Panc1 (cell line): ENCODE measurements at regions not wholly inside any gene's neighbourhood (a gene's known extent, or its start where the extent isn't known, plus 50 kb on each side); places are given as distances from the start of the nearest gene placed in this dataset.

Experiments
- ATAC-seq: fragments of 200-7000 bp; cut with Tn5 transposase; 2 replicates; pipeline ENCODE4 v1.9.1; 2020; ENCODE audit warnings: mild to moderate bottlenecking, moderate library complexity
- BruUV-seq: library from RNA; stranded (reverse); fragments of 400-500 nt; replicated peaks from 2 replicates; lab custom pipeline; 2021; lab: Mats Ljungman, UMichigan
- CTCF ChIA-PET: fragments of 300-600 bp; sonication (Branson Sonifier 250); formaldehyde crosslinking; loops from one replicate; lab custom pipeline; 2022; ENCODE audit warnings: antibody characterized with exemption; lab: Charles Lee
- POLR2A ChIA-PET: fragments of 300-600 bp; sonication (Branson Sonifier 250); formaldehyde crosslinking; loops from one replicate; lab custom pipeline; 2022; ENCODE audit warnings: antibody characterized with exemption; lab: Charles Lee
- DNase-seq: peaks from one replicate; pipeline ENCODE4 v3.0.0-alpha.2; 2010; ENCODE audit warnings: low read depth, low spot score
- H3K27ac ChIP-seq: 2 replicates; pipeline ENCODE4 v1.5.1; 2011; ENCODE audit warnings: mild to moderate bottlenecking, low read length, inconsistent platforms
- H3K27me3 ChIP-seq: fragments of 200-500 bp; sonication (Bioruptor generic); 2 replicates; pipeline ENCODE4 v1.6.0; 2014; ENCODE audit warnings: low read length, inconsistent platforms; ENCODE audit not compliant: control insufficient read depth, insufficient read depth
- H3K36me3 ChIP-seq: fragments of 200-500 bp; sonication (Bioruptor generic); 2 replicates; pipeline ENCODE4 v1.5.1; 2014; ENCODE audit warnings: inconsistent platforms, mild to moderate bottlenecking, low read length, moderate library complexity; ENCODE audit not compliant: control insufficient read depth, insufficient read depth
- H3K4me1 ChIP-seq: 2 replicates; pipeline ENCODE4 v1.5.1; 2011; ENCODE audit warnings: inconsistent platforms, mild to moderate bottlenecking, low read length, moderate library complexity; ENCODE audit not compliant: control insufficient read depth, insufficient read depth
- H3K4me3 ChIP-seq, 2 experiments: 2 replicates each; pipeline ENCODE4 v1.5.1; 2011 to 2012; ENCODE audit warnings: low read depth in 2 of 2, low read length in 2 of 2, mild to moderate bottlenecking in 2 of 2, inconsistent platforms in 1 of 2, moderate library complexity in 1 of 2
- H3K9me3 ChIP-seq: fragments of 200-500 bp; sonication (Bioruptor generic); 2 replicates; pipeline ENCODE4 v1.5.1; 2014; ENCODE audit warnings: low read depth, mild to moderate bottlenecking, inconsistent platforms, low read length, moderate library complexity; ENCODE audit not compliant: control insufficient read depth, insufficient read depth
- CTCF ChIP-seq: fragments of 450-650 bp; IDR thresholded peaks from 2 replicates; pipeline ENCODE4 v1.5.1; 2017; ENCODE audit warnings: mild to moderate bottlenecking
- POLR2AphosphoS5 ChIP-seq: IDR thresholded peaks from 2 replicates; pipeline ENCODE4 v1.6.1; 2012; ENCODE audit warnings: mild to moderate bottlenecking, low read depth, low read length, moderate library complexity
- REST ChIP-seq, 2 experiments: IDR thresholded peaks; 2 replicates each; pipeline ENCODE4 v1.6.1; 2011 to 2012; ENCODE audit warnings: low read depth in 2 of 2, control low read depth in 1 of 2, low read length in 1 of 2, mild to moderate bottlenecking in 1 of 2, moderate library complexity in 1 of 2; ENCODE audit not compliant: insufficient read depth in 1 of 2
- SIN3A ChIP-seq: IDR thresholded peaks from 2 replicates; pipeline ENCODE4 v1.6.1; 2012; ENCODE audit warnings: low read depth, mild to moderate bottlenecking, low read length, moderate library complexity, borderline replicate concordance; ENCODE audit not compliant: insufficient read depth
- TCF7L2 ChIP-seq: IDR thresholded peaks from 2 replicates; pipeline ENCODE4 v1.6.1; 2011; ENCODE audit warnings: mild to moderate bottlenecking, low read depth, low read length, inconsistent platforms
- in situ Hi-C: cut with HindIII; loops from 2 replicates; pipeline ENCODE4 v1.10.0; 2016; ENCODE audit warnings: low sequenced_read_pairs, low pct_unique_long_range_greater_than_20kb
- intact Hi-C: fragments of 100-400 bp; cut with micrococcal nuclease; formaldehyde crosslinking; loops from one replicate; pipeline ENCODE4 v1.10.0; 2022; ENCODE audit not compliant: unreplicated experiment

GRCh38 chr10:123567984-123568739 lies 98.0 kb upstream of the GPR26 start:
- in situ Hi-C loops = no loop called here
- CTCF ChIA-PET = interaction anchor here (0.7 kb wide), 1 partner anchor 463 kb away, joined by 4 read pairs; no protein-coding TSS in a partner anchor

GRCh38 chr10:123568751-123569150 lies 97.4 kb upstream of the GPR26 start:
- DNase-seq = no peak
- ChIA-PET CTCF (no interaction called here), POLR2A (no interaction called here)
- no peak for TF ChIP-seq TCF7L2
- TF ChIP-seq REST (IDR thresholded peaks at IDR 0.05; ENCODE audit: insufficient read depth in 1 of 2, low read depth in 2 of 2, low read length in 1 of 2) = no peak
- TF ChIP-seq SIN3A = no peak
- TF ChIP-seq CTCF = no peak
- TF ChIP-seq POLR2AphosphoS5 = no peak
- in situ Hi-C loops = no loop called here
- Histone ChIP-seq H3K4me1 (no peaks in the 10 kb centered on the region), H3K27me3 (peaks cover 16% of the 10 kb centered on the region), H3K4me3 (no peak overlapping the region), H3K36me3 (no peaks in the 10 kb centered on the region), H3K9me3 (no peaks in the 10 kb centered on the region), H3K27ac (no peak overlapping the region)
- no peak for ATAC-seq
- no TSS peak for BruUV-seq
- intact Hi-C loops = no loop called here

More at GRCh38 chr10:123567984-123568739, 98.0 kb upstream of the GPR26 start:
- no peaks in the 10 kb centered on the region for H3K36me3 ChIP-seq
- BruUV-seq = no TSS peak
- DNase-seq = no peak
- intact Hi-C loops = no loop called here
- no peak for ATAC-seq
- POLR2A ChIA-PET = no interaction called here
- H3K27ac ChIP-seq = no peak overlapping the region
- no peak overlapping the region for H3K4me3 ChIP-seq
- H3K4me1 ChIP-seq = no peaks in the 10 kb centered on the region
- no peaks in the 10 kb centered on the region for H3K9me3 ChIP-seq
- no peak for TF ChIP-seq TCF7L2
- TF ChIP-seq POLR2AphosphoS5 = no peak
- TF ChIP-seq REST (IDR thresholded peaks at IDR 0.05; ENCODE audit: insufficient read depth in 1 of 2, low read depth in 2 of 2, low read length in 1 of 2) = no peak
- peaks cover 13% of the 10 kb centered on the region for H3K27me3 ChIP-seq
